NB4 (cell line): ENCODE measurements at regions not wholly inside any gene's neighbourhood (a gene's known extent, or its start where the extent isn't known, plus 50 kb on each side); places are given as distances from the start of the nearest gene placed in this dataset.

Experiments used
- CTCF ChIP-seq: IDR thresholded peaks from one replicate; pipeline ENCODE4 v1.5.1; 2012; ENCODE audit warnings: low read depth, low read length
- MYC ChIP-seq: IDR thresholded peaks from 2 replicates; pipeline ENCODE4 v1.6.1; 2011; ENCODE audit warnings: low read depth, low read length
- POLR2A ChIP-seq: IDR thresholded peaks from 2 replicates; pipeline ENCODE4 v1.6.1; 2011; ENCODE audit warnings: mild to moderate bottlenecking; ENCODE audit not compliant: insufficient read length; ENCODE audit errors: extremely low read depth

- TF ChIP-seq MYC: no peak
- TF ChIP-seq CTCF: no peak
- no peak for TF ChIP-seq POLR2A
Observed at GRCh38 chr5:103896593-103896992, 334.0 kb upstream of the NUDT12 start.
